ENCODE measurements at regions not wholly inside any gene's neighbourhood (a gene's known extent, or its start where the extent isn't known, plus 50 kb on each side); places are given as distances from the start of the nearest gene placed in this dataset.

DNA sequence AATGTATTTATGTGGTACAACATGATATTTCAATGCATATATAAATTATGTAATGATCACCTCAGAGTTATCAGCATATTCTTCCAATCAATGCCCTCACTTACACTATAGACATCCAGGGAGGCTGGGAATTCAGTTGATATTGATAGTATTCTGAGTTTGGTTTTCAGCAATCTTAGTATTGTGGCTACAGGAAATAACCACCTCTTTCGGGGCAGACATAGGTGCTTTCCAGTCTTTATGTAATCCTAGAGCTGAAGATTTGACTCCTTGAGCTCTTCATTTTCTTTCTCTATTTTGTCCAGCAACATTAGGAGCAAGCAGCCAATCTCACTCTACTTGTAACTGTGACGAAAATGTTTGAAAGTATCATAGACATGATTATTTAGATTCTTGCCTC is 712.7 kb upstream of the KIRREL3 start:
- TF ChIP-seq, protein P1, sequence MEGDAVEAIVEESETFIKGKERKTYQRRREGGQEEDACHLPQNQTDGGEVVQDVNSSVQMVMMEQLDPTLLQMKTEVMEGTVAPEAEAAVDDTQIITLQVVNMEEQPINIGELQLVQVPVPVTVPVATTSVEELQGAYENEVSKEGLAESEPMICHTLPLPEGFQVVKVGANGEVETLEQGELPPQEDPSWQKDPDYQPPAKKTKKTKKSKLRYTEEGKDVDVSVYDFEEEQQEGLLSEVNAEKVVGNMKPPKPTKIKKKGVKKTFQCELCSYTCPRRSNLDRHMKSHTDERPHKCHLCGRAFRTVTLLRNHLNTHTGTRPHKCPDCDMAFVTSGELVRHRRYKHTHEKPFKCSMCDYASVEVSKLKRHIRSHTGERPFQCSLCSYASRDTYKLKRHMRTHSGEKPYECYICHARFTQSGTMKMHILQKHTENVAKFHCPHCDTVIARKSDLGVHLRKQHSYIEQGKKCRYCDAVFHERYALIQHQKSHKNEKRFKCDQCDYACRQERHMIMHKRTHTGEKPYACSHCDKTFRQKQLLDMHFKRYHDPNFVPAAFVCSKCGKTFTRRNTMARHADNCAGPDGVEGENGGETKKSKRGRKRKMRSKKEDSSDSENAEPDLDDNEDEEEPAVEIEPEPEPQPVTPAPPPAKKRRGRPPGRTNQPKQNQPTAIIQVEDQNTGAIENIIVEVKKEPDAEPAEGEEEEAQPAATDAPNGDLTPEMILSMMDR (conservative IDR thresholded peaks at IDR 0.05; ENCODE audit: low read length), result no peak
- no peak for TF ChIP-seq EZH2phosphoT487 (IDR thresholded peaks at IDR 0.05; ENCODE audit: borderline replicate concordance)
